PC-3 (cell line): ENCODE measurements at regions not wholly inside any gene's neighbourhood (a gene's known extent, or its start where the extent isn't known, plus 50 kb on each side); places are given as distances from the start of the nearest gene placed in this dataset.

Experiments
- CTCF ChIP-seq: fragments of 300-600 bp; sonication (generic); conservative IDR thresholded peaks from 2 replicates; pipeline ENCODE4 v1.5.1; 2017; ENCODE audit warnings: antibody characterized with exemption, low read depth, mild to moderate bottlenecking, low read length
- EZH2 ChIP-seq: fragments of 300-600 bp; sonication (generic); IDR thresholded peaks from one replicate; pipeline ENCODE4 v1.6.1; 2017; ENCODE audit warnings: antibody characterized with exemption, mild to moderate bottlenecking, low read length; ENCODE audit not compliant: unreplicated experiment
- EZH2phosphoT487 ChIP-seq: fragments of 300-600 bp; sonication (generic); IDR thresholded peaks from 2 replicates; pipeline ENCODE4 v1.6.1; 2018; ENCODE audit warnings: mild to moderate bottlenecking, antibody characterized with exemption, low read length, borderline replicate concordance

GRCh38 chr5:87136096-87136495, 131.6 kb upstream of the RASA1 start:
- TF ChIP-seq CTCF, result no peak
- TF ChIP-seq EZH2, result no peak
- no peak for TF ChIP-seq EZH2phosphoT487
